H9 (cell line): ENCODE measurements at regions not wholly inside any gene's neighbourhood (a gene's known extent, or its start where the extent isn't known, plus 50 kb on each side); places are given as distances from the start of the nearest gene placed in this dataset.

Experiments used
- DNase-seq: peaks from one replicate; pipeline ENCODE4 v3.0.0-alpha.2; 2017
- H2AFZ ChIP-seq: one replicate; pipeline ENCODE4 v1.6.1; 2013; ENCODE audit warnings: mild to moderate bottlenecking, low read length, control low read depth, moderate library complexity
- H2AK5ac ChIP-seq: 2 replicates; pipeline ENCODE4 v1.6.1; 2013; ENCODE audit warnings: low read length, control low read depth, mixed read lengths; ENCODE audit not compliant: insufficient read length
- H2BK120ac ChIP-seq: one replicate; pipeline ENCODE4 v1.6.1; 2013; ENCODE audit warnings: low read depth, mild to moderate bottlenecking, low read length, control low read depth, inconsistent platforms; ENCODE audit not compliant: poor library complexity, severe bottlenecking
- H2BK12ac ChIP-seq: 2 replicates; pipeline ENCODE4 v1.6.1; 2013; ENCODE audit warnings: low read length, control low read depth, mixed read lengths, low read depth; ENCODE audit not compliant: insufficient read length
- H2BK15ac ChIP-seq: 2 replicates; pipeline ENCODE4 v1.6.1; 2013; ENCODE audit warnings: low read depth, low read length, control low read depth
- H2BK20ac ChIP-seq: one replicate; pipeline ENCODE4 v1.6.1; 2013; ENCODE audit warnings: low read depth, mild to moderate bottlenecking, low read length, control low read depth, inconsistent platforms; ENCODE audit not compliant: poor library complexity, severe bottlenecking
- H2BK5ac ChIP-seq: 2 replicates; pipeline ENCODE4 v1.6.1; 2013; ENCODE audit warnings: low read length, control low read depth, mixed read lengths; ENCODE audit not compliant: insufficient read length
- H3K14ac ChIP-seq: 2 replicates; pipeline ENCODE4 v1.6.1; 2013; ENCODE audit warnings: low read length, control low read depth; ENCODE audit not compliant: insufficient read depth
- H3K18ac ChIP-seq: 2 replicates; pipeline ENCODE4 v1.6.1; 2013; ENCODE audit warnings: low read depth, mild to moderate bottlenecking, mixed read lengths, low read length, control low read depth; ENCODE audit not compliant: insufficient read length
- H3K23ac ChIP-seq: 2 replicates; pipeline ENCODE4 v1.6.1; 2013; ENCODE audit warnings: low read length, control low read depth, mixed read lengths, low read depth; ENCODE audit not compliant: insufficient read length
- H3K23me2 ChIP-seq: 2 replicates; pipeline ENCODE4 v1.6.1; 2013; ENCODE audit warnings: low read depth, mild to moderate bottlenecking, mixed read lengths, low read length, control low read depth; ENCODE audit not compliant: insufficient read length, poor library complexity, severe bottlenecking
- H3K27ac ChIP-seq: 2 replicates; pipeline ENCODE4 v1.5.1; 2013; ENCODE audit warnings: low read length, control low read depth, mixed read lengths, low read depth; ENCODE audit not compliant: insufficient read length
- H3K27me3 ChIP-seq: 2 replicates; pipeline ENCODE4 v1.6.1; 2013; ENCODE audit warnings: low read length, control low read depth, inconsistent platforms; ENCODE audit not compliant: insufficient read depth
- H3K4ac ChIP-seq: 2 replicates; pipeline ENCODE4 v1.6.1; 2013; ENCODE audit warnings: low read depth, mild to moderate bottlenecking, control low read depth, inconsistent platforms, low read length, moderate library complexity
- H3K4me1 ChIP-seq: 2 replicates; pipeline ENCODE4 v1.6.1; 2013; ENCODE audit warnings: low read length, control low read depth, inconsistent platforms; ENCODE audit not compliant: insufficient read depth
- H3K4me2 ChIP-seq: 2 replicates; pipeline ENCODE4 v1.6.1; 2013; ENCODE audit warnings: low read length, control low read depth, mixed read lengths; ENCODE audit not compliant: insufficient read length, insufficient read depth
- H3K56ac ChIP-seq: 2 replicates; pipeline ENCODE4 v1.6.1; 2013; ENCODE audit warnings: low read depth, mild to moderate bottlenecking, mixed read lengths, low read length, control low read depth; ENCODE audit not compliant: insufficient read length
- H3K79me1 ChIP-seq: 2 replicates; pipeline ENCODE4 v1.6.1; 2013; ENCODE audit warnings: low read depth, mild to moderate bottlenecking, moderate library complexity, low read length, control low read depth, inconsistent platforms; ENCODE audit not compliant: insufficient read depth, poor library complexity, severe bottlenecking
- H3K79me2 ChIP-seq: 2 replicates; pipeline ENCODE4 v1.6.1; 2013; ENCODE audit warnings: low read length, control low read depth, inconsistent platforms; ENCODE audit not compliant: insufficient read depth
- H3K9ac ChIP-seq: 2 replicates; pipeline ENCODE4 v1.6.1; 2013; ENCODE audit warnings: low read length, control low read depth, mixed read lengths; ENCODE audit not compliant: insufficient read length; ENCODE audit errors: extremely low read depth
- H3K9me3 ChIP-seq: one replicate; pipeline ENCODE4 v1.6.1; 2013; ENCODE audit warnings: low read depth, low read length, inconsistent platforms; ENCODE audit not compliant: control insufficient read depth
- H3T11ph ChIP-seq: one replicate; pipeline ENCODE4 v1.6.1; 2013; ENCODE audit warnings: mild to moderate bottlenecking, low read length, control low read depth, inconsistent platforms
- H4K20me1 ChIP-seq: one replicate; pipeline ENCODE4 v1.6.1; 2013; ENCODE audit not compliant: control insufficient read depth, insufficient read length, insufficient read depth
- H4K5ac ChIP-seq: 2 replicates; pipeline ENCODE4 v1.6.1; 2013; ENCODE audit warnings: low read depth, mild to moderate bottlenecking, mixed read lengths, low read length, control low read depth; ENCODE audit not compliant: insufficient read length
- H4K8ac ChIP-seq: replicated peaks from 2 replicates; pipeline ENCODE4 v1.6.1; 2013; ENCODE audit warnings: low read length, control low read depth, mixed read lengths, low read depth; ENCODE audit not compliant: insufficient read length
- H4K91ac ChIP-seq: 2 replicates; pipeline ENCODE4 v1.6.1; 2013; ENCODE audit warnings: low read depth, mild to moderate bottlenecking, moderate library complexity, mixed read lengths, low read length, control low read depth; ENCODE audit not compliant: insufficient read length
- H3K27ac Mint-ChIP-seq, 3 experiments: 2 replicates in 2 of 3; 3 replicates in 1 of 3; pipeline ENCODE4 v1.8.0; 2020 to 2021; ENCODE audit warnings: mixed read lengths in 3 of 3, mild to moderate bottlenecking in 1 of 3, moderate library complexity in 1 of 3
- H3K27me3 Mint-ChIP-seq: 2 replicates; pipeline ENCODE4 v1.8.0; 2021; ENCODE audit warnings: low read depth, mild to moderate bottlenecking, moderate library complexity, mixed read lengths
- H3K36me3 Mint-ChIP-seq, 3 experiments: 2 replicates in 2 of 3; 3 replicates in 1 of 3; pipeline ENCODE4 v1.8.0; 2020 to 2021; ENCODE audit warnings: low read depth in 3 of 3, mixed read lengths in 3 of 3; ENCODE audit not compliant: insufficient read depth in 1 of 3
- H3K4me1 Mint-ChIP-seq, 2 experiments: 2 replicates each; pipeline ENCODE4 v1.8.0; 2020; ENCODE audit warnings: mixed read lengths in 2 of 2
- H3K4me3 Mint-ChIP-seq, 2 experiments: 2 replicates in 1 of 2; 3 replicates in 1 of 2; pipeline ENCODE4 v1.8.0; 2020 to 2021; ENCODE audit warnings: mild to moderate bottlenecking in 2 of 2, mixed read lengths in 2 of 2, moderate library complexity in 1 of 2
- H3K9me3 Mint-ChIP-seq, 2 experiments: 2 replicates in 1 of 2; 3 replicates in 1 of 2; pipeline ENCODE4 v1.8.0; 2020; ENCODE audit warnings: mild to moderate bottlenecking in 2 of 2, mixed read lengths in 2 of 2, moderate library complexity in 1 of 2
- CTCF ChIP-seq: fragments of 200-600 bp; sonication (generic); conservative IDR thresholded peaks from 3 replicates; pipeline ENCODE4 v1.8.0; 2021; ENCODE audit warnings: antibody characterized with exemption, mild to moderate bottlenecking
- WGBS: extraction: QIAGEN DNeasy Blood & Tissue Kit; methylation state at CpG from one replicate; pipeline ENCODE4 v1.1.7; 2013; ENCODE audit warnings: missing lambda C conversion rate, low lambda C conversion rate, mixed read lengths; ENCODE audit not compliant: insufficient read length; ENCODE audit errors: extremely low coverage; 5-methylcytosine and 5-hydroxymethylcytosine counted together

GRCh38 chr2:192628017-192628416, 433.3 kb upstream of the TMEFF2 start:
- Mint-ChIP-seq H3K27me3 (no peaks in the 10 kb centered on the region), H3K27ac (no peak overlapping the region), H3K9me3 (no peaks in the 10 kb centered on the region), H3K4me1 (no peaks in the 10 kb centered on the region), H3K4me3 (no peak overlapping the region), H3K36me3 (no peaks in the 10 kb centered on the region)
- Histone ChIP-seq H3K27me3 (no peaks in the 10 kb centered on the region), H3K14ac (no peak overlapping the region), H2AK5ac (no peak overlapping the region), H3K23me2 (no peaks in the 10 kb centered on the region), H3K79me1 (no peaks in the 10 kb centered on the region), H3T11ph (no peak overlapping the region), H3K79me2 (no peaks in the 10 kb centered on the region), H3K27ac (no peak overlapping the region), H2BK120ac (no peak overlapping the region), H3K18ac (no peak overlapping the region), H2BK5ac (no peak overlapping the region), H4K91ac (no peak overlapping the region), H3K56ac (no peak overlapping the region), H3K4ac (no peak overlapping the region), H3K4me2 (no peak overlapping the region), H3K9ac (no peak overlapping the region), H4K20me1 (no peaks in the 10 kb centered on the region), H2AFZ (no peak overlapping the region), H4K5ac (no peak overlapping the region), H2BK15ac (no peak overlapping the region), H2BK12ac (no peak overlapping the region), H3K4me1 (no peaks in the 10 kb centered on the region), H4K8ac (no peak overlapping the region), H3K9me3 (no peaks in the 10 kb centered on the region), H3K23ac (no peak overlapping the region), H2BK20ac (no peak overlapping the region)
- WGBS: no CpG with 5 or more reads among the region's 2 CpGs
- no peak for DNase-seq
- TF ChIP-seq CTCF: no peak
